H1 (cell line): ENCODE measurements at regions not wholly inside any gene's neighbourhood (a gene's known extent, or its start where the extent isn't known, plus 50 kb on each side); places are given as distances from the start of the nearest gene placed in this dataset.

Experiments
- CTCF ChIA-PET: fragments of 300-600 bp; sonication (Branson Sonifier 250); formaldehyde crosslinking; loops from one replicate; lab custom pipeline; 2021; ENCODE audit not compliant: partially characterized antibody; lab: Charles Lee
- POLR2A ChIA-PET: fragments of 300-600 bp; sonication (Branson Sonifier 250); formaldehyde crosslinking; loops from one replicate; lab custom pipeline; 2021; ENCODE audit warnings: inconsistent platforms; ENCODE audit not compliant: partially characterized antibody; lab: Charles Lee
- DNase-seq, 2 experiments: peaks; one replicate each; pipeline versions ENCODE4 v3.0.0 to v3.0.0-alpha.2; 2010 to 2022; ENCODE audit warnings: low spot score in 2 of 2, low read depth in 1 of 2, mixed read lengths in 1 of 2
- FAIRE-seq: peaks from 2 replicates; lab custom pipeline; 2011; peaks lifted over from hg19 to GRCh38; lab: Jason Lieb, UNC
- H2AFZ ChIP-seq: 2 replicates; pipeline ENCODE4 v1.8.1; 2012; ENCODE audit warnings: low read length, inconsistent platforms
- H2AK5ac ChIP-seq: 2 replicates; pipeline ENCODE4 v1.6.1; 2013; ENCODE audit warnings: low read depth, low read length
- H2BK120ac ChIP-seq: replicated peaks from 2 replicates; pipeline ENCODE3; 2013; ENCODE audit warnings: low read depth, low read length, inconsistent platforms
- H2BK12ac ChIP-seq: 2 replicates; pipeline ENCODE4 v1.6.1; 2013; ENCODE audit warnings: low read depth, low read length
- H2BK15ac ChIP-seq: 2 replicates; pipeline ENCODE4 v1.6.1; 2013; ENCODE audit warnings: low read length
- H2BK20ac ChIP-seq: 2 replicates; pipeline ENCODE4 v1.6.1; 2013; ENCODE audit warnings: low read length
- H2BK5ac ChIP-seq: 2 replicates; pipeline ENCODE4 v1.6.1; 2013; ENCODE audit warnings: low read depth, low read length
- H3K14ac ChIP-seq: 2 replicates; pipeline ENCODE4 v1.6.1; 2013; ENCODE audit warnings: inconsistent platforms; ENCODE audit not compliant: insufficient read length
- H3K18ac ChIP-seq: 2 replicates; pipeline ENCODE4 v1.6.1; 2013; ENCODE audit warnings: low read length; ENCODE audit errors: extremely low read depth
- H3K23ac ChIP-seq: 2 replicates; pipeline ENCODE4 v1.6.1; 2013; ENCODE audit warnings: inconsistent platforms; ENCODE audit not compliant: insufficient read length
- H3K23me2 ChIP-seq: 2 replicates; pipeline ENCODE4 v1.6.1; 2013; ENCODE audit warnings: low read depth, low read length
- H3K27ac ChIP-seq: 2 replicates; pipeline ENCODE4 v1.6.1; 2011; ENCODE audit warnings: low read depth, low read length, inconsistent platforms
- H3K27me3 ChIP-seq, 4 experiments: replicated peaks in 1 of 4; 1 replicate in 1 of 4; 2 replicates in 3 of 4; pipeline versions ENCODE4 v1.6.1 to v1.8.1; 2011 to 2013; ENCODE audit warnings: low read length in 3 of 4, mild to moderate bottlenecking in 3 of 4, inconsistent platforms in 2 of 4, mixed read lengths in 2 of 4, moderate library complexity in 1 of 4; ENCODE audit not compliant: control insufficient read depth in 3 of 4, insufficient read depth in 3 of 4; ENCODE audit errors: extremely low read depth in 1 of 4
- H3K36me3 ChIP-seq, 4 experiments: 2 replicates each; pipeline versions ENCODE4 v1.6.1 to v1.8.1; 2011 to 2013; ENCODE audit warnings: mild to moderate bottlenecking in 4 of 4, low read length in 3 of 4, moderate library complexity in 2 of 4, control low read depth in 1 of 4, inconsistent platforms in 1 of 4; ENCODE audit not compliant: insufficient read depth in 4 of 4, control insufficient read depth in 2 of 4
- H3K4ac ChIP-seq: replicated peaks from 2 replicates; pipeline ENCODE3; 2013; ENCODE audit warnings: low read length, low read depth, mixed read lengths, inconsistent platforms; ENCODE audit not compliant: insufficient read length
- H3K4me1 ChIP-seq, 4 experiments: replicated peaks in 1 of 4; 1 replicate in 1 of 4; 2 replicates in 3 of 4; pipeline versions ENCODE4 v1.6.1 to v1.8.1; 2011 to 2013; ENCODE audit warnings: low read length in 3 of 4, inconsistent platforms in 2 of 4, mixed read lengths in 1 of 4; ENCODE audit not compliant: insufficient read depth in 4 of 4, control insufficient read depth in 3 of 4
- H3K4me2 ChIP-seq, 2 experiments: 2 replicates each; pipeline versions ENCODE4 v1.6.1 to v1.8.1; 2011 to 2013; ENCODE audit warnings: low read depth in 2 of 2, low read length in 2 of 2, control low read depth in 1 of 2, inconsistent platforms in 1 of 2, mild to moderate bottlenecking in 1 of 2; ENCODE audit not compliant: insufficient read depth in 1 of 2
- H3K4me3 ChIP-seq, 4 experiments: fragments of 200-600, 300-600 bp in 1 of 4; sonication (generic), shearing (Covaris generic), sonication (Bioruptor Twin) in 1 of 4; 2 replicates each; pipeline versions ENCODE4 v1.5.1 to v1.8.1; 2011 to 2016; ENCODE audit warnings: low read length in 4 of 4, low read depth in 3 of 4, control low read depth in 2 of 4, inconsistent platforms in 2 of 4, mild to moderate bottlenecking in 2 of 4, mixed read lengths in 1 of 4, moderate library complexity in 1 of 4; ENCODE audit not compliant: insufficient read depth in 2 of 4; ENCODE audit errors: extremely low read depth in 1 of 4
- H3K56ac ChIP-seq: replicated peaks from 2 replicates; pipeline ENCODE3; 2013; ENCODE audit warnings: low read depth, mild to moderate bottlenecking, mixed read lengths, low read length, inconsistent platforms; ENCODE audit not compliant: insufficient read length
- H3K79me1 ChIP-seq: 2 replicates; pipeline ENCODE4 v1.6.1; 2013; ENCODE audit warnings: low read depth, low read length, control low read depth
- H3K79me2 ChIP-seq, 2 experiments: 2 replicates each; pipeline versions ENCODE4 v1.6.1 to v1.8.1; 2012 to 2013; ENCODE audit warnings: low read length in 2 of 2, mild to moderate bottlenecking in 2 of 2, inconsistent platforms in 1 of 2; ENCODE audit not compliant: insufficient read depth in 2 of 2, control insufficient read depth in 1 of 2
- H3K9ac ChIP-seq, 4 experiments: replicated peaks in 1 of 4; 1 replicate in 1 of 4; 2 replicates in 3 of 4; pipeline versions ENCODE4 v1.6.1 to v1.8.1; 2011 to 2013; ENCODE audit warnings: low read depth in 3 of 4, low read length in 3 of 4, control low read depth in 2 of 4, mild to moderate bottlenecking in 2 of 4, moderate library complexity in 2 of 4, inconsistent platforms in 1 of 4; ENCODE audit errors: extremely low read depth in 1 of 4
- H3K9me3 ChIP-seq, 2 experiments: 2 replicates each; pipeline versions ENCODE4 v1.6.1 to v1.8.1; 2012 to 2013; ENCODE audit warnings: mild to moderate bottlenecking in 2 of 2, moderate library complexity in 2 of 2, control low read depth in 1 of 2, inconsistent platforms in 1 of 2, low read depth in 1 of 2, low read length in 1 of 2, mixed read lengths in 1 of 2; ENCODE audit not compliant: insufficient read depth in 2 of 2
- H4K20me1 ChIP-seq, 2 experiments: replicated peaks in 1 of 2; 2 replicates each; pipeline versions ENCODE3 to v1.8.1; 2011 to 2013; ENCODE audit warnings: inconsistent platforms in 2 of 2, low read length in 2 of 2, mild to moderate bottlenecking in 1 of 2; ENCODE audit not compliant: insufficient read depth in 2 of 2, control insufficient read depth in 1 of 2
- H4K5ac ChIP-seq: 2 replicates; pipeline ENCODE4 v1.6.1; 2013; ENCODE audit warnings: low read length, low read depth, mixed read lengths, inconsistent platforms; ENCODE audit not compliant: insufficient read length
- H4K8ac ChIP-seq: 2 replicates; pipeline ENCODE4 v1.8.0; 2013; ENCODE audit warnings: mild to moderate bottlenecking, moderate library complexity, low read length, inconsistent platforms; ENCODE audit not compliant: insufficient read depth; ENCODE audit errors: extremely low read depth
- H4K91ac ChIP-seq: replicated peaks from 2 replicates; pipeline ENCODE3; 2013; ENCODE audit warnings: low read length, mixed read lengths, inconsistent platforms; ENCODE audit not compliant: insufficient read length
- BRCA1 ChIP-seq: IDR thresholded peaks from 2 replicates; pipeline ENCODE4 v1.6.1; 2012; ENCODE audit warnings: low read depth, low read length, improper control_type of control experiment
- HDAC2 ChIP-seq, 2 experiments: fragments of 300-600 bp in 1 of 2; sonication (generic) in 1 of 2; IDR thresholded peaks; 2 replicates each; pipeline ENCODE4 v1.6.1; 2011 to 2012; ENCODE audit warnings: low read depth in 2 of 2, low read length in 2 of 2, mild to moderate bottlenecking in 2 of 2, moderate library complexity in 2 of 2, borderline replicate concordance in 1 of 2, inconsistent platforms in 1 of 2
- HDAC6 ChIP-seq: IDR thresholded peaks from one replicate; pipeline ENCODE4 v1.7.1; 2012; ENCODE audit warnings: low read depth, mild to moderate bottlenecking, inconsistent platforms, low read length, moderate library complexity
- KDM1A ChIP-seq: fragments of 200-600, 300-600 bp; sonication (generic); IDR thresholded peaks from 2 replicates; pipeline ENCODE4 v1.7.1; 2016; ENCODE audit warnings: mild to moderate bottlenecking, low read length, borderline replicate concordance
- MAX ChIP-seq: IDR thresholded peaks from 2 replicates; pipeline ENCODE4 v1.6.1; 2012; ENCODE audit warnings: inconsistent platforms
- NANOG ChIP-seq: IDR thresholded peaks from 2 replicates; pipeline ENCODE4 v1.6.1; 2011; ENCODE audit warnings: low read length, low read depth, mild to moderate bottlenecking, inconsistent platforms; ENCODE audit not compliant: insufficient read depth, poor library complexity, severe bottlenecking
- RAD21 ChIP-seq, 2 experiments: IDR thresholded peaks in 1 of 2; conservative IDR thresholded peaks in 1 of 2; 2 replicates each; pipeline ENCODE4 v1.6.1; 2011; ENCODE audit warnings: low read depth in 2 of 2, low read length in 2 of 2, improper control_type of control experiment in 1 of 2, inconsistent platforms in 1 of 2, mild to moderate bottlenecking in 1 of 2, moderate library complexity in 1 of 2
- SIN3A ChIP-seq, 2 experiments: IDR thresholded peaks in 1 of 2; conservative IDR thresholded peaks in 1 of 2; 2 replicates each; pipeline ENCODE4 v1.6.1; 2011 to 2012; ENCODE audit warnings: low read length in 2 of 2, improper control_type of control experiment in 1 of 2, low read depth in 1 of 2, mild to moderate bottlenecking in 1 of 2
- SIRT6 ChIP-seq: IDR thresholded peaks from one replicate; pipeline ENCODE4 v1.7.1; 2012; ENCODE audit warnings: low read length, inconsistent platforms
- SP1 ChIP-seq: IDR thresholded peaks from 2 replicates; pipeline ENCODE4 v1.6.1; 2011; ENCODE audit warnings: low read depth, low read length
- WGBS, 2 experiments: shearing (Covaris generic) in 1 of 2; methylation state at CpG; one replicate each; pipeline versions ENCODE4 v1.1.6 to v1.1.7; 2013 to 2015; ENCODE audit warnings: low lambda C conversion rate in 2 of 2, mixed read lengths in 2 of 2, inconsistent platforms in 1 of 2, low coverage in 1 of 2, missing lambda C conversion rate in 1 of 2; ENCODE audit not compliant: insufficient replicate concordance in 2 of 2, insufficient coverage in 1 of 2, insufficient read length in 1 of 2; ENCODE audit errors: extremely low coverage in 1 of 2, missing lambda C conversion rate in 1 of 2; 5-methylcytosine and 5-hydroxymethylcytosine counted together
- TF ChIP-seq, protein P1 (sequence below): IDR thresholded peaks from 2 replicates; pipeline ENCODE4 v1.6.1; 2012; ENCODE audit warnings: inconsistent platforms

GRCh38 chr12:4858386-4858785, 51.3 kb upstream of the KCNA1 start:
- Histone ChIP-seq H2BK5ac (no peak overlapping the region), H2AFZ (no peak overlapping the region), H3K79me1 (no peaks in the 10 kb centered on the region), H3K4me1 (peaks cover 2 to 14% (median 6%) of the 10 kb centered on the region in 4 experiments; a peak in 6 of 7 replicates), H3K4me3 (peak overlapping the region in 1 of 4 experiments; percentile 34; a peak in 1 of 8 replicates), H3K9me3 (no peaks in the 10 kb centered on the region), H2BK20ac (no peak overlapping the region), H3K9ac (no peak overlapping the region), H3K4me2 (peak overlapping the region; percentile 22 to 62; a peak in 2 of 4 replicates), H2AK5ac (no peak overlapping the region), H3K18ac (no peak overlapping the region), H4K8ac (no peak overlapping the region), H4K20me1 (no peaks in the 10 kb centered on the region), H4K5ac (no peak overlapping the region), H2BK12ac (no peak overlapping the region), H2BK15ac (no peak overlapping the region), H3K23ac (no peak overlapping the region), H4K91ac (no peak overlapping the region), H3K4ac (no peak overlapping the region), H3K14ac (no peak overlapping the region), H3K23me2 (no peaks in the 10 kb centered on the region), H3K27me3 (peaks cover 0 to 13% (median 6%) of the 10 kb centered on the region in 4 experiments; a peak in 4 of 7 replicates), H3K79me2 (no peaks in the 10 kb centered on the region), H3K36me3 (no peaks in the 10 kb centered on the region), H3K56ac (no peak overlapping the region), H2BK120ac (no peak overlapping the region), H3K27ac (no peak overlapping the region)
- CTCF ChIA-PET: interaction anchor here (0.8 to 16.6 kb wide), 48 partner anchors 9 to 750 kb away, joined by 3 to 162 read pairs (median 8); partner anchors contain the start of gene KCNA1
- 31% methylated on average over 9 of the region's 9 CpGs; no CpG with 5 or more reads in 1 of the 2 experiments for WGBS, 2 experiments
- DNase-seq (peak in 1 of 2 experiments; percentile 58), FAIRE-seq (no peak)
- POLR2A ChIA-PET: interaction anchor here (1.0 kb wide), 1 partner anchor 45 kb away, joined by 3 read pairs; no protein-coding TSS in a partner anchor
- peak; percentile 67 for TF ChIP-seq MAX
- TF ChIP-seq, protein P1, sequence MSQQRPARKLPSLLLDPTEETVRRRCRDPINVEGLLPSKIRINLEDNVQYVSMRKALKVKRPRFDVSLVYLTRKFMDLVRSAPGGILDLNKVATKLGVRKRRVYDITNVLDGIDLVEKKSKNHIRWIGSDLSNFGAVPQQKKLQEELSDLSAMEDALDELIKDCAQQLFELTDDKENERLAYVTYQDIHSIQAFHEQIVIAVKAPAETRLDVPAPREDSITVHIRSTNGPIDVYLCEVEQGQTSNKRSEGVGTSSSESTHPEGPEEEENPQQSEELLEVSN: no peak
- TF ChIP-seq NANOG: no peak
- TF ChIP-seq HDAC2 (IDR thresholded peaks at IDR 0.05; ENCODE audit: borderline replicate concordance in 1 of 2, low read depth in 2 of 2, low read length in 2 of 2): no peak
- TF ChIP-seq SIRT6: no peak
- TF ChIP-seq SIN3A (conservative IDR thresholded peaks at IDR 0.05 in 1 of 2, IDR thresholded peaks at IDR 0.05 in 1 of 2; ENCODE audit: low read depth in 1 of 2, low read length in 2 of 2): 0 out of 4 replicates have a peak, but pooled peaks of 1 of the 2 experiments have one; percentile 38
- TF ChIP-seq KDM1A: no peak
- TF ChIP-seq HDAC6: no peak
- TF ChIP-seq RAD21 (IDR thresholded peaks at IDR 0.05 in 1 of 2, conservative IDR thresholded peaks at IDR 0.05 in 1 of 2; ENCODE audit: low read depth in 2 of 2, low read length in 2 of 2): peak in 1 of 2 experiments; percentile 4; a peak in 2 of 4 replicates
- TF ChIP-seq SP1: no peak
- no peak for TF ChIP-seq BRCA1
